BJ (cell line): ENCODE measurements at regions not wholly inside any gene's neighbourhood (a gene's known extent, or its start where the extent isn't known, plus 50 kb on each side); places are given as distances from the start of the nearest gene placed in this dataset.

Experiments
- CTCF ChIA-PET: fragments of 350-600 bp; formaldehyde crosslinking; extraction: SDS; loops from one replicate; lab custom pipeline; 2021; ENCODE audit warnings: antibody characterized with exemption, inconsistent platforms; lab: Yijun Ruan, JAX
- POLR2A ChIA-PET: fragments of 300-600 bp; sonication (Branson Sonifier 250); formaldehyde crosslinking; extraction: SDS; loops from one replicate; lab custom pipeline; 2021; ENCODE audit warnings: antibody characterized with exemption; lab: Charles Lee
- DNase-seq: peaks from one replicate; pipeline ENCODE4 v3.0.0-alpha.2; 2011; ENCODE audit warnings: low read depth
- H3K27me3 ChIP-seq: 2 replicates; pipeline ENCODE4 v1.6.0; 2011; ENCODE audit warnings: low read length; ENCODE audit not compliant: control insufficient read depth, insufficient read depth
- H3K36me3 ChIP-seq: 2 replicates; pipeline ENCODE4 v1.5.1; 2011; ENCODE audit warnings: low read length; ENCODE audit not compliant: control insufficient read depth, insufficient read depth
- H3K4me3 ChIP-seq: 2 replicates; pipeline ENCODE4 v1.5.1; 2011; ENCODE audit warnings: low read depth, mild to moderate bottlenecking, control low read depth, low read length
- TF ChIP-seq, protein P1 (sequence below): IDR thresholded peaks from 2 replicates; pipeline ENCODE4 v1.5.1; 2011; ENCODE audit warnings: low read depth, mild to moderate bottlenecking, control low read depth, inconsistent platforms, low read length, moderate library complexity; ENCODE audit not compliant: insufficient read depth

DNA sequence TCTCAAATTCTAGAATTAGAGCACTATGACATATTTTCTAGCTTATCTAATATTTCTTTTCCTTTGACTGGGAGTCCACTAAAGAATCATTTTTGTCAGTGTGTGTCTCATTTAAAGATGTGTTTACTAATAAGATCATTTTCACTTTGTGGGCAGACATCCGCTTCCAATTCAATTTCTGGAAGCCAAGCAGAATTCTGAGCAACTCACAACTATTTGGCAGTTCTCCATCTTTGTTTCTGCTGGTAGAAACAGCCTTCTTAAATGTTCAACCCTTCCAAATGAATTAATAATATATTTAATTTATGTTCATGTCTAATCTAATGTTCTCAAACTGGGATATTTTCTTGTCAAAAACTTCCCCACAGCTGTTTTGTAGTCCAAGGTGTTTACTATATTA lies 411.8 kb downstream of the KCTD12 start:
- ChIA-PET CTCF (interaction anchor here (0.7 to 9.1 kb wide), 14 partner anchors 10 to 778 kb away, joined by 3 to 129 read pairs (median 3); no protein-coding TSS in a partner anchor), POLR2A (no interaction called here)
- Histone ChIP-seq H3K27me3 (peaks cover 4% of the 10 kb centered on the region; the same call in 1 of the 2 replicates), H3K4me3 (no peak overlapping the region), H3K36me3 (no peaks in the 10 kb centered on the region)
- TF ChIP-seq, protein P1, sequence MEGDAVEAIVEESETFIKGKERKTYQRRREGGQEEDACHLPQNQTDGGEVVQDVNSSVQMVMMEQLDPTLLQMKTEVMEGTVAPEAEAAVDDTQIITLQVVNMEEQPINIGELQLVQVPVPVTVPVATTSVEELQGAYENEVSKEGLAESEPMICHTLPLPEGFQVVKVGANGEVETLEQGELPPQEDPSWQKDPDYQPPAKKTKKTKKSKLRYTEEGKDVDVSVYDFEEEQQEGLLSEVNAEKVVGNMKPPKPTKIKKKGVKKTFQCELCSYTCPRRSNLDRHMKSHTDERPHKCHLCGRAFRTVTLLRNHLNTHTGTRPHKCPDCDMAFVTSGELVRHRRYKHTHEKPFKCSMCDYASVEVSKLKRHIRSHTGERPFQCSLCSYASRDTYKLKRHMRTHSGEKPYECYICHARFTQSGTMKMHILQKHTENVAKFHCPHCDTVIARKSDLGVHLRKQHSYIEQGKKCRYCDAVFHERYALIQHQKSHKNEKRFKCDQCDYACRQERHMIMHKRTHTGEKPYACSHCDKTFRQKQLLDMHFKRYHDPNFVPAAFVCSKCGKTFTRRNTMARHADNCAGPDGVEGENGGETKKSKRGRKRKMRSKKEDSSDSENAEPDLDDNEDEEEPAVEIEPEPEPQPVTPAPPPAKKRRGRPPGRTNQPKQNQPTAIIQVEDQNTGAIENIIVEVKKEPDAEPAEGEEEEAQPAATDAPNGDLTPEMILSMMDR: no peak
- DNase-seq: no peak

DNA sequence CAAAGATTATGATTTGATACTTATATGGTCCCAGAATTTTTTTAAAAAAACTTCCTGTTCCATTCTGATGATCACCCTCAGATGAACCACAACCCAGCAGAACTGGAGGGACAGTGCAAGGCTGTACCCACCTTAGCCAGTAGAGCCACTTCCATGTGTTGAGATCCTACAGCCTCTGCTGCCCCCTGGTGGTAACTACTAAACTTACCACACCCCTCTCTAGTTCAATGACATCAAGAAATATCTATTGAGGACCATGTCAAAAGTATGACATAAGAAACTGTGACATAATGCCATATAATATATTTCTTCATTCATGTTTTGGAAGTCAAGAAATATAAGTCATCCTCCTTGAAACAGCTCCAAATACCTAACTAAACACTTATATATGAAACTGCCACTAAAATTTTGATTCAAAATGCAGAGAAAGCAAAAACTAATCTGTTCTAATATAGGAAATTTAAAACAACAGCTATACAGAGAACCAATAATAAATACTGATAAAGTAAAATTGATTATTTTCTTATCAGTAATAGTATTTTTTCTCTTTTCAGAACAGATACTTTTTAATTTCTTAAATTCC lies 412.6 kb downstream of the KCTD12 start:
- ChIA-PET POLR2A (no interaction called here), CTCF (interaction anchor here (0.6 to 9.1 kb wide), 16 partner anchors 12 to 991 kb away, joined by 3 to 129 read pairs (median 3); partner anchors contain the start of gene TBC1D4)
- Histone ChIP-seq H3K27me3 (peaks cover 6% of the 10 kb centered on the region; the same call in 1 of the 2 replicates), H3K36me3 (no peaks in the 10 kb centered on the region), H3K4me3 (no peak overlapping the region)
- TF ChIP-seq, protein P1: peak; percentile 77
- peak; percentile 4 for DNase-seq

DNA sequence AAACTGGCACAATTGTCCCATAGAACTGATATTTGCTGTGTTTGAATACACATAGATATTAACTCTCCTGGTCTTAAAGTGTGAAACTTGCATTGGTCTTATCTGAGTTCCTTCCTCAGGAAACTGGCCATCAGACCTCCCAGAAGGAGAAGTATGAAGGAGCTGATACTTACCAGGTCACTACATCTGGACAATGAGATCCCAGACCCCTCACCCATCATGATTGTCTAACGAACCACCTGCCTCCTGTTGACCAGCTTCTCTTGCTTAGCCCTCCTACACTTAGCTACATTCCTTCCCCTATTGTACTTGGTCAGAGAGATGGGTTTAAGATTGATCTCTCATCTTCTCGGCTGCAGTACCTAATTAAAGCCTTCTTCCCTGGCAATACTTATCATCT lies 413.3 kb downstream of the KCTD12 start:
- ChIA-PET POLR2A (no interaction called here), CTCF (interaction anchor here (0.7 to 9.1 kb wide), 9 partner anchors 8 to 603 kb away, joined by 3 to 129 read pairs (median 4); no protein-coding TSS in a partner anchor)
- Histone ChIP-seq H3K36me3 (no peaks in the 10 kb centered on the region), H3K27me3 (peaks cover 6% of the 10 kb centered on the region; the same call in 1 of the 2 replicates), H3K4me3 (no peak overlapping the region)
- no peak for DNase-seq
- TF ChIP-seq, protein P1: no peak

DNA sequence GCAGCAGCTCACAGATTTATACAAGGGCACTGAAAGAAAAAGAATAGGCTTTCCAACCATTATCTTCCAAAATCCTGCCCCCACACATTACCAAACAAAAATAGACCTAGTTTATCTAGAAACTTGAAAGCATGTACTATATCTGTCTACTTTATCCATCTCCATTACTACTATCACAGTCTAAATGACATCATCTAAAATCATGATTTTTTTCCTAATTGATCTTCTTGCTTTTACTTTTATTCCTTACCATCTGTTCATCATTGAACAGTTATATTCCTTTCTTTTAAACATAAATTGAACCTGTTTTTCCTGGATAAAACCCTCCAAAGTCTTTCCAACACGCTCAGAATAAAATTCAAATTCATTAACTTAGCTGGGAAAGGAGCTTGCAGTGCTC lies 414.7 kb downstream of the KCTD12 start:
- no peak for DNase-seq
- Histone ChIP-seq H3K36me3 (no peaks in the 10 kb centered on the region), H3K4me3 (no peak overlapping the region), H3K27me3 (peaks cover 6% of the 10 kb centered on the region; the same call in 1 of the 2 replicates)
- TF ChIP-seq, protein P1: no peak
- POLR2A ChIA-PET: no interaction called here
- CTCF ChIA-PET: interaction anchor here (0.6 to 9.1 kb wide), 4 partner anchors 10 to 602 kb away, joined by 3 to 129 read pairs (median 14); no protein-coding TSS in a partner anchor

DNA sequence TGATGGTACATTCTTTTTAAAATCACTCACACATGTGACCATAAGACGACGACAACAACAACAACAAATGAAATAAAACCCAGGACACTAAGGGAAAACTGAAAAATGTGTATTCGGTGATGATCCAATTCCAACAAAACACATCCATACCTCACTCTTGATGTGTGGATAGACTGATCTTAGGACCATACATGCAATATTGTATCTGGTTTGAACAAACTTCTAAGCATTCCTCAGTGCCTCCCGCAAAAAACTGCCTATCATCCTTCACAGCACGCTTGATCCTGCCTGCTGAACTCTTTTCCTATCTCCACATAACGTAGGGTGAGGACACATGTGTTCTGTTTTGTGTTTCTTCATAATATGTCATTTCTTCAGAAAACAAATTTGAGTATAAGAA lies 415.2 kb downstream of the KCTD12 start:
- peaks cover 6% of the 10 kb centered on the region; the same call in 1 of the 2 replicates for H3K27me3 ChIP-seq
- no peak for DNase-seq
- H3K4me3 ChIP-seq: no peak overlapping the region
- no peaks in the 10 kb centered on the region for H3K36me3 ChIP-seq
- TF ChIP-seq, protein P1: no peak
- CTCF ChIA-PET: interaction anchor here (0.6 to 9.1 kb wide), 3 partner anchors 10 to 601 kb away, joined by 3 to 129 read pairs (median 26); no protein-coding TSS in a partner anchor
- POLR2A ChIA-PET: no interaction called here
